Neural progenitor cell (in vitro differentiated cells): ENCODE measurements at regions not wholly inside any gene's neighbourhood (a gene's known extent, or its start where the extent isn't known, plus 50 kb on each side); places are given as distances from the start of the nearest gene placed in this dataset.
A peak's percentile ranks its signal among the peaks of the same experiment; 100 is the strongest.

ENCODE experiments used
- DNase-seq: peaks from one replicate; pipeline ENCODE4 v3.0.0-alpha.2; 2016; ENCODE audit warnings: low spot score
- H2AFZ ChIP-seq: fragments of 200-600 bp; sonication (generic); replicated peaks from 2 replicates; pipeline ENCODE4 v1.6.1; 2016; ENCODE audit warnings: antibody characterized with exemption
- H3F3A ChIP-seq: fragments of 200-600 bp; sonication (generic); 2 replicates; pipeline ENCODE4 v1.6.1; 2016; ENCODE audit warnings: antibody characterized with exemption, low read depth
- H3K27ac ChIP-seq: fragments of 200-600 bp; sonication (generic); 2 replicates; pipeline ENCODE4 v1.5.1; 2016; ENCODE audit warnings: mild to moderate bottlenecking
- H3K27me3 ChIP-seq: fragments of 200-600 bp; sonication (generic); 2 replicates; pipeline ENCODE4 v1.6.1; 2016; ENCODE audit warnings: mild to moderate bottlenecking, moderate library complexity
- H3K36me3 ChIP-seq: fragments of 200-600 bp; sonication (generic); 2 replicates; pipeline ENCODE4 v1.5.1; 2016
- H3K4me1 ChIP-seq: fragments of 200-600 bp; sonication (generic); 2 replicates; pipeline ENCODE4 v1.6.1; 2016; ENCODE audit warnings: mixed run types
- H3K4me2 ChIP-seq: fragments of 200-600 bp; sonication (generic); 2 replicates; pipeline ENCODE4 v1.6.1; 2016
- H3K4me3 ChIP-seq: fragments of 200-600 bp; sonication (generic); 2 replicates; pipeline ENCODE4 v1.5.1; 2016
- H3K79me2 ChIP-seq: fragments of 200-600 bp; sonication (generic); 2 replicates; pipeline ENCODE4 v1.6.1; 2016; ENCODE audit warnings: low read depth
- H3K9ac ChIP-seq: fragments of 200-600 bp; sonication (generic); 2 replicates; pipeline ENCODE4 v1.6.1; 2016
- H3K9me3 ChIP-seq: fragments of 200-600 bp; sonication (generic); 2 replicates; pipeline ENCODE4 v1.5.1; 2016; ENCODE audit warnings: low read depth
- H4K20me1 ChIP-seq: fragments of 200-600 bp; sonication (generic); 2 replicates; pipeline ENCODE4 v1.6.1; 2016; ENCODE audit warnings: low read depth
- H3K27ac Mint-ChIP-seq: 3 replicates; pipeline ENCODE4 v1.8.0; 2021; ENCODE audit warnings: mixed read lengths
- H3K27me3 Mint-ChIP-seq: 2 replicates; pipeline ENCODE4 v1.8.0; 2022; ENCODE audit warnings: low read depth, mild to moderate bottlenecking, inconsistent platforms, moderate library complexity, mixed read lengths; ENCODE audit not compliant: insufficient read depth
- H3K36me3 Mint-ChIP-seq: 3 replicates; pipeline ENCODE4 v1.8.0; 2021; ENCODE audit warnings: mixed read lengths
- H3K4me1 Mint-ChIP-seq: 3 replicates; pipeline ENCODE4 v1.8.0; 2021; ENCODE audit warnings: mixed read lengths
- H3K4me3 Mint-ChIP-seq: 3 replicates; pipeline ENCODE4 v1.8.0; 2021; ENCODE audit warnings: mild to moderate bottlenecking, moderate library complexity, mixed read lengths
- H3K9me3 Mint-ChIP-seq: 3 replicates; pipeline ENCODE4 v1.8.0; 2020; ENCODE audit warnings: mixed read lengths
- CTCF ChIP-seq: fragments of 200-600 bp; sonication (generic); IDR thresholded peaks from 2 replicates; pipeline ENCODE4 v1.5.1; 2017; ENCODE audit warnings: antibody characterized with exemption, mild to moderate bottlenecking
- EZH2 ChIP-seq: fragments of 200-600 bp; sonication (generic); IDR thresholded peaks from 2 replicates; pipeline ENCODE4 v1.6.1; 2017; ENCODE audit warnings: antibody characterized with exemption, mild to moderate bottlenecking, moderate library complexity
- EZH2phosphoT487 ChIP-seq: fragments of 200-600 bp; sonication (generic); IDR thresholded peaks from 2 replicates; pipeline ENCODE4 v1.6.1; 2017; ENCODE audit warnings: antibody characterized with exemption

- no peak overlapping the region for H3K4me2 ChIP-seq
- H3K79me2 ChIP-seq, result no peaks in the 10 kb centered on the region
- no peaks in the 10 kb centered on the region for H3F3A ChIP-seq
- no peaks in the 10 kb centered on the region for H3K36me3 Mint-ChIP-seq
- no peak overlapping the region for H3K27ac Mint-ChIP-seq
- H3K4me1 ChIP-seq, result no peaks in the 10 kb centered on the region
- no peaks in the 10 kb centered on the region for H4K20me1 ChIP-seq
- no peaks in the 10 kb centered on the region for H3K9me3 Mint-ChIP-seq
- TF ChIP-seq CTCF (peak; percentile 19), EZH2phosphoT487 (no peak)
- no peaks in the 10 kb centered on the region for H3K36me3 ChIP-seq
- H2AFZ ChIP-seq, result no peak overlapping the region
- H3K4me3 ChIP-seq, result no peak overlapping the region
- DNase-seq, result no peak
- no peaks in the 10 kb centered on the region for H3K9me3 ChIP-seq
- H3K4me1 Mint-ChIP-seq, result no peaks in the 10 kb centered on the region
- no peak overlapping the region for H3K4me3 Mint-ChIP-seq
- H3K27me3 Mint-ChIP-seq, result no peaks in the 10 kb centered on the region
- H3K27me3 ChIP-seq, result no peaks in the 10 kb centered on the region
- H3K27ac ChIP-seq, result no peak overlapping the region
- no peak overlapping the region for H3K9ac ChIP-seq
Measured at GRCh38 chr4:11488657-11489452, 60.2 kb upstream of the HS3ST1 start.

GRCh38 chr4:11487868-11488544 lies 59.3 kb upstream of the HS3ST1 start:
- Mint-ChIP-seq H3K27me3 (no peaks in the 10 kb centered on the region), H3K36me3 (no peaks in the 10 kb centered on the region), H3K4me1 (no peaks in the 10 kb centered on the region), H3K27ac (no peak overlapping the region), H3K4me3 (no peak overlapping the region), H3K9me3 (no peaks in the 10 kb centered on the region)
- H3K4me3 ChIP-seq, result no peak overlapping the region
- H3K9me3 ChIP-seq, result no peaks in the 10 kb centered on the region
- no peaks in the 10 kb centered on the region for H3K36me3 ChIP-seq
- H3K27ac ChIP-seq, result no peak overlapping the region
- H3K9ac ChIP-seq, result no peak overlapping the region
- no peak for TF ChIP-seq EZH2
- no peak for TF ChIP-seq EZH2phosphoT487
- no peak for TF ChIP-seq CTCF
- DNase-seq, result no peak
- no peaks in the 10 kb centered on the region for H3K4me1 ChIP-seq
- no peaks in the 10 kb centered on the region for H3K79me2 ChIP-seq
- H3K4me2 ChIP-seq, result no peak overlapping the region
- H3F3A ChIP-seq, result no peaks in the 10 kb centered on the region
- H2AFZ ChIP-seq, result no peak overlapping the region
- H3K27me3 ChIP-seq, result no peaks in the 10 kb centered on the region
- H4K20me1 ChIP-seq, result no peaks in the 10 kb centered on the region

GRCh38 chr4:11487139-11487538 lies 58.4 kb upstream of the HS3ST1 start:
- H3K4me1 Mint-ChIP-seq, result no peaks in the 10 kb centered on the region
- no peaks in the 10 kb centered on the region for H4K20me1 ChIP-seq
- no peaks in the 10 kb centered on the region for H3K36me3 Mint-ChIP-seq
- H3K27ac ChIP-seq, result no peak overlapping the region
- no peaks in the 10 kb centered on the region for H3K9me3 ChIP-seq
- DNase-seq, result no peak
- TF ChIP-seq EZH2phosphoT487, result no peak
- TF ChIP-seq EZH2, result no peak
- TF ChIP-seq CTCF, result no peak
- H3K4me3 ChIP-seq, result no peak overlapping the region
- H3K4me2 ChIP-seq, result no peak overlapping the region
- no peaks in the 10 kb centered on the region for H3K27me3 Mint-ChIP-seq
- H3K79me2 ChIP-seq, result no peaks in the 10 kb centered on the region
- H3K9ac ChIP-seq, result no peak overlapping the region
- no peaks in the 10 kb centered on the region for H3K4me1 ChIP-seq
- no peak overlapping the region for H2AFZ ChIP-seq
- no peaks in the 10 kb centered on the region for H3F3A ChIP-seq
- no peak overlapping the region for H3K4me3 Mint-ChIP-seq
- H3K9me3 Mint-ChIP-seq, result no peaks in the 10 kb centered on the region
- H3K36me3 ChIP-seq, result no peaks in the 10 kb centered on the region
- no peaks in the 10 kb centered on the region for H3K27me3 ChIP-seq
- H3K27ac Mint-ChIP-seq, result no peak overlapping the region
